ENCODE measurements at regions not wholly inside any gene's neighbourhood (a gene's known extent, or its start where the extent isn't known, plus 50 kb on each side); places are given as distances from the start of the nearest gene placed in this dataset.
"Not testable (repeated sequence)": the region's sequence is repeated elsewhere in the genome, so short reads cannot be mapped to it uniquely, and the experiment has no call there.

- no peak for DNase-seq
These were observed 219.9 kb upstream of the NECTIN3 start for GRCh38 chr3:110851736-110852135.

GRCh38 chr3:110855207-110855606 lies 216.4 kb upstream of the NECTIN3 start:
- no peak for DNase-seq

GRCh38 chr3:110856916-110857315 lies 214.7 kb upstream of the NECTIN3 start:
- DNase-seq: no peak

GRCh38 chr3:110858549-110858948 lies 213.1 kb upstream of the NECTIN3 start:
- no peak for DNase-seq

- no peak for DNase-seq
These were observed 212.3 kb upstream of the NECTIN3 start for GRCh38 chr3:110859336-110859735.

GRCh38 chr3:110859993-110860392 lies 211.6 kb upstream of the NECTIN3 start:
- DNase-seq: no peak

GRCh38 chr3:110865934-110866333 lies 205.7 kb upstream of the NECTIN3 start:
- no peak for DNase-seq

- no peak for DNase-seq
These were observed 203.5 kb upstream of the NECTIN3 start for GRCh38 chr3:110868106-110868505.

- DNase-seq: no peak
These were observed 201.9 kb upstream of the NECTIN3 start for GRCh38 chr3:110869736-110870135.

GRCh38 chr3:110871869-110872268 lies 199.7 kb upstream of the NECTIN3 start:
- DNase-seq: no peak

- no peak for DNase-seq
These were observed 192.9 kb upstream of the NECTIN3 start for GRCh38 chr3:110878692-110879091.

- no peak for DNase-seq
These were observed 190.5 kb upstream of the NECTIN3 start for GRCh38 chr3:110881069-110881468.

GRCh38 chr3:110886222-110886893 lies 185.3 kb upstream of the NECTIN3 start:
- no peak for DNase-seq

GRCh38 chr3:110887176-110887575 lies 184.4 kb upstream of the NECTIN3 start:
- no peak for DNase-seq

- DNase-seq: not testable (repeated sequence)
These were observed 182.8 kb upstream of the NECTIN3 start for GRCh38 chr3:110888625-110889375.

- DNase-seq: not testable (repeated sequence)
These were observed 182.3 kb upstream of the NECTIN3 start for GRCh38 chr3:110889376-110889699.

GRCh38 chr3:110894574-110894973 lies 177.0 kb upstream of the NECTIN3 start:
- DNase-seq: no peak

GRCh38 chr3:110895054-110895453 lies 176.6 kb upstream of the NECTIN3 start:
- DNase-seq: no peak

- no peak for DNase-seq
These were observed 174.6 kb upstream of the NECTIN3 start for GRCh38 chr3:110897046-110897445.

- no peak for DNase-seq
These were observed 171.0 kb upstream of the NECTIN3 start for GRCh38 chr3:110900576-110900975.

- no peak for DNase-seq
These were observed 170.1 kb upstream of the NECTIN3 start for GRCh38 chr3:110901536-110901935.

GRCh38 chr3:110902453-110903085 lies 169.0 kb upstream of the NECTIN3 start:
- DNase-seq: no peak

- no peak for DNase-seq
These were observed 167.7 kb upstream of the NECTIN3 start for GRCh38 chr3:110903771-110904519.

- no peak for DNase-seq
These were observed 167.1 kb upstream of the NECTIN3 start for GRCh38 chr3:110904520-110904890.

All from NCI-H345 (cell line).